Endothelial cell of umbilical vein (primary cell): ENCODE measurements at regions not wholly inside any gene's neighbourhood (a gene's known extent, or its start where the extent isn't known, plus 50 kb on each side); places are given as distances from the start of the nearest gene placed in this dataset. TPM values are rescaled to one million over a fixed set of nuclear protein-coding genes. Genes with fewer than 3 reads are reported as not detected.

Experiments used
- BruUV-seq: library from RNA; stranded (reverse); fragments of 400-500 nt; replicated peaks from 2 replicates; lab custom pipeline; 2021; lab: Mats Ljungman, UMichigan
- CTCF ChIA-PET: fragments of 300-600, 350-600 bp; sonication (Branson Sonifier 250); formaldehyde crosslinking; loops from one replicate; lab custom pipeline; 2021; ENCODE audit warnings: antibody characterized with exemption, inconsistent platforms; lab: Charles Lee
- POLR2A ChIA-PET: fragments of 300-600, 350-600 bp; sonication (Branson Sonifier 250); formaldehyde crosslinking; loops from one replicate; lab custom pipeline; 2021; ENCODE audit warnings: antibody characterized with exemption, inconsistent platforms; lab: Charles Lee
- DNase-seq: peaks from one replicate; pipeline ENCODE4 v3.0.0-alpha.2; 2011; ENCODE audit warnings: low read depth, low spot score
- FAIRE-seq: peaks from 2 replicates; lab custom pipeline; 2011; peaks lifted over from hg19 to GRCh38; lab: Jason Lieb, UNC
- H2AFZ ChIP-seq: 2 replicates; pipeline ENCODE4 v1.6.0; 2012; ENCODE audit warnings: low read depth, low read length, control low read depth, inconsistent platforms
- H3K27ac ChIP-seq: 2 replicates; pipeline ENCODE4 v1.5.1; 2011; ENCODE audit warnings: low read depth, mild to moderate bottlenecking, control low read depth, low read length, moderate library complexity; ENCODE audit not compliant: insufficient read depth
- H3K27me3 ChIP-seq, 2 experiments: 2 replicates each; pipeline versions ENCODE4 v1.6.0 to v1.6.1; 2011; ENCODE audit warnings: low read length in 2 of 2, mixed read lengths in 1 of 2; ENCODE audit not compliant: control insufficient read depth in 2 of 2, insufficient read depth in 2 of 2
- H3K36me3 ChIP-seq, 2 experiments: 2 replicates in 1 of 2; 3 replicates in 1 of 2; pipeline ENCODE4 v1.5.1; 2011; ENCODE audit warnings: low read length in 2 of 2, mild to moderate bottlenecking in 1 of 2, moderate library complexity in 1 of 2; ENCODE audit not compliant: control insufficient read depth in 2 of 2, insufficient read depth in 2 of 2; ENCODE audit errors: extremely low read depth in 1 of 2
- H3K4me1 ChIP-seq: 3 replicates; pipeline ENCODE4 v1.5.1; 2011; ENCODE audit warnings: mild to moderate bottlenecking, low read length; ENCODE audit not compliant: control insufficient read depth, insufficient read depth; ENCODE audit errors: extremely low read depth
- H3K4me2 ChIP-seq: 2 replicates; pipeline ENCODE4 v1.6.1; 2011; ENCODE audit warnings: low read length, control low read depth, mixed read lengths; ENCODE audit not compliant: insufficient read depth
- H3K4me3 ChIP-seq, 3 experiments: fragments of 200-600 bp in 1 of 3; sonication (generic), shearing (Covaris generic) in 1 of 3; replicated peaks in 1 of 3; 2 replicates each; pipeline ENCODE4 v1.5.1; 2011 to 2016; ENCODE audit warnings: control low read depth in 3 of 3, low read length in 3 of 3, mild to moderate bottlenecking in 2 of 3, inconsistent platforms in 1 of 3, low read depth in 1 of 3, moderate library complexity in 1 of 3; ENCODE audit not compliant: insufficient read depth in 1 of 3
- H3K79me2 ChIP-seq: 2 replicates; pipeline ENCODE4 v1.6.0; 2012; ENCODE audit warnings: low read length, inconsistent platforms; ENCODE audit not compliant: control insufficient read depth, insufficient read depth
- H3K9ac ChIP-seq: replicated peaks from 2 replicates; pipeline ENCODE3; 2011; ENCODE audit warnings: low read length, control low read depth; ENCODE audit not compliant: insufficient read depth; ENCODE audit errors: extremely low read depth
- H3K9me1 ChIP-seq: replicated peaks from 3 replicates; pipeline ENCODE4 v1.6.0; 2011; ENCODE audit warnings: mild to moderate bottlenecking, low read length; ENCODE audit not compliant: control insufficient read depth, insufficient read depth; ENCODE audit errors: extremely low read depth
- H3K9me3 ChIP-seq: replicated peaks from 2 replicates; pipeline ENCODE4 v1.5.1; 2012; ENCODE audit warnings: low read length, inconsistent platforms; ENCODE audit not compliant: control insufficient read depth, insufficient read depth
- H4K20me1 ChIP-seq: replicated peaks from 2 replicates; pipeline ENCODE3; 2011; ENCODE audit warnings: mild to moderate bottlenecking, low read length; ENCODE audit not compliant: control insufficient read depth, insufficient read depth; ENCODE audit errors: extremely low read depth
- POLR2A ChIP-seq: IDR thresholded peaks from 2 replicates; pipeline ENCODE4 v1.6.1; 2012; ENCODE audit warnings: low read depth, mild to moderate bottlenecking, control low read depth, low read length
- dilution Hi-C: fragments of 300-500 bp; cut with MboI; formaldehyde crosslinking; loops from one replicate; pipeline ENCODE4 v1.15.0; 2019; ENCODE audit warnings: low sequenced_read_pairs; ENCODE audit not compliant: extremely low pct_ligation_motif_present
- intact Hi-C: fragments of 100-400 bp; cut with micrococcal nuclease; formaldehyde crosslinking; loops from one replicate; pipeline ENCODE4 v1.10.0; 2022
- microRNA-seq: library from miRNA; unstranded; fragments of <30 nt; microRNA quantifications from one replicate; pipeline ENCODE4 v1.2.0, GENCODE V29; 2021; ENCODE audit warnings: borderline number of aligned reads, borderline replicate concordance
- small RNA-seq: library from RNA; depleted of rRNA; stranded (forward); fragments of <200 nt; gene quantifications from one replicate; pipeline ENCODE3, GENCODE V24; 2012; ENCODE audit warnings: low replicate concordance, low read depth; ENCODE audit not compliant: insufficient read depth, insufficient read length

- no TSS peak for BruUV-seq
- POLR2A ChIA-PET = no interaction called here
- H4K20me1 ChIP-seq = no peaks in the 10 kb centered on the region
- no peak overlapping the region for H3K27ac ChIP-seq
- no peaks in the 10 kb centered on the region for H3K27me3 ChIP-seq
- H3K79me2 ChIP-seq = no peaks in the 10 kb centered on the region
- intact Hi-C loops (no loop called here), dilution Hi-C loops (no loop called here)
- no peak overlapping the region for H2AFZ ChIP-seq
- no peak overlapping the region for H3K9ac ChIP-seq
- H3K9me3 ChIP-seq = no peaks in the 10 kb centered on the region
- no peak overlapping the region for H3K4me2 ChIP-seq
- no peak for TF ChIP-seq POLR2A
- CTCF ChIA-PET = interaction anchor here (0.7 kb wide), 1 partner anchor 22 kb away, joined by 3 read pairs; no protein-coding TSS in a partner anchor
- no peaks in the 10 kb centered on the region for H3K9me1 ChIP-seq
- H3K4me3 ChIP-seq = no peak overlapping the region
- DNase-seq (no peak), FAIRE-seq (no peak)
- H3K4me1 ChIP-seq = no peaks in the 10 kb centered on the region
- no peaks in the 10 kb centered on the region for H3K36me3 ChIP-seq
Measured at GRCh38 chr6:139423971-139424667, 49.7 kb upstream of the CITED2 start.

Small RNAs in the stretch of these regions (microRNA-seq; reads per million reads assigned to microRNA genes)
- gene MIR3668 (not detected), gene MIR4465 (not detected)

Small RNAs in the stretch of these regions (small RNA-seq; reads per million reads assigned to genes)
- gene AL357080.1 (not detected), gene MIR3668 (not detected), gene MIR4465 (not detected), gene RN7SKP106 (not detected), gene RNA5SP220 (not detected)
